Caco-2 (cell line): ENCODE measurements at regions not wholly inside any gene's neighbourhood (a gene's known extent, or its start where the extent isn't known, plus 50 kb on each side); places are given as distances from the start of the nearest gene placed in this dataset.

ENCODE experiments used
- BruUV-seq: library from RNA; stranded (reverse); fragments of 400-500 nt; replicated peaks from 2 replicates; lab custom pipeline; 2021; lab: Mats Ljungman, UMichigan
- CTCF ChIA-PET: fragments of 300-600 bp; sonication (Branson Sonifier 250); formaldehyde crosslinking; loops from one replicate; lab custom pipeline; 2022; ENCODE audit warnings: antibody characterized with exemption; lab: Charles Lee
- POLR2A ChIA-PET: fragments of 300-600 bp; sonication (Branson Sonifier 250); formaldehyde crosslinking; loops from one replicate; lab custom pipeline; 2022; ENCODE audit warnings: antibody characterized with exemption; lab: Charles Lee
- DNase-seq, 2 experiments: peaks; one replicate each; pipeline versions ENCODE4 v3.0.0 to v3.0.0-alpha.2; 2020 to 2022
- H3K27me3 ChIP-seq: replicated peaks from 2 replicates; pipeline ENCODE4 v1.6.0; 2011; ENCODE audit warnings: low read length; ENCODE audit not compliant: control insufficient read depth, insufficient read depth
- H3K36me3 ChIP-seq: 2 replicates; pipeline ENCODE4 v1.5.1; 2011; ENCODE audit warnings: low read length; ENCODE audit not compliant: control insufficient read depth, insufficient read depth
- H3K4me1 ChIP-seq: fragments of 250-450 bp; sonication (Bioruptor Pico); 2 replicates; pipeline ENCODE4 v1.5.1; 2020; ENCODE audit warnings: mild to moderate bottlenecking
- H3K4me3 ChIP-seq: 2 replicates; pipeline ENCODE4 v1.5.1; 2011; ENCODE audit warnings: low read depth, mild to moderate bottlenecking, control low read depth, low read length
- H3K9me3 ChIP-seq: fragments of 250-450 bp; sonication (Bioruptor Pico); 2 replicates; pipeline ENCODE4 v1.5.1; 2020; ENCODE audit warnings: mild to moderate bottlenecking, moderate library complexity
- H3K27ac Mint-ChIP-seq: one replicate; pipeline ENCODE4 v1.8.0; 2022; ENCODE audit warnings: mixed read lengths; ENCODE audit not compliant: unreplicated experiment
- H3K27me3 Mint-ChIP-seq: one replicate; pipeline ENCODE4 v1.8.0; 2022; ENCODE audit warnings: mixed read lengths; ENCODE audit not compliant: insufficient read depth, unreplicated experiment
- H3K36me3 Mint-ChIP-seq: one replicate; pipeline ENCODE4 v1.8.0; 2022; ENCODE audit warnings: mild to moderate bottlenecking, mixed read lengths; ENCODE audit not compliant: insufficient read depth, unreplicated experiment
- H3K4me1 Mint-ChIP-seq: one replicate; pipeline ENCODE4 v1.8.0; 2022; ENCODE audit warnings: low read depth, mixed read lengths; ENCODE audit not compliant: unreplicated experiment
- H3K4me3 Mint-ChIP-seq: one replicate; pipeline ENCODE4 v1.8.0; 2022; ENCODE audit warnings: mild to moderate bottlenecking, moderate library complexity, mixed read lengths; ENCODE audit not compliant: unreplicated experiment
- H3K9me3 Mint-ChIP-seq: one replicate; pipeline ENCODE4 v1.8.0; 2022; ENCODE audit warnings: mixed read lengths; ENCODE audit not compliant: unreplicated experiment
- intact Hi-C: fragments of 100-400 bp; cut with micrococcal nuclease; formaldehyde crosslinking; loops from one replicate; pipeline ENCODE4 v1.10.0; 2022; ENCODE audit not compliant: unreplicated experiment
- TF ChIP-seq, protein P1 (sequence below), 2 experiments: fragments of 200-600 bp in 1 of 2; IDR thresholded peaks; 1 replicate in 1 of 2; 2 replicates in 1 of 2; pipeline versions ENCODE4 v1.5.1 to v1.8.0; 2011 to 2022; ENCODE audit warnings: antibody characterized with exemption in 1 of 2, control low read depth in 1 of 2, inconsistent platforms in 1 of 2, low read depth in 1 of 2, low read length in 1 of 2, mild to moderate bottlenecking in 1 of 2, moderate library complexity in 1 of 2; ENCODE audit not compliant: insufficient read depth in 1 of 2, severe bottlenecking in 1 of 2, unreplicated experiment in 1 of 2

DNA sequence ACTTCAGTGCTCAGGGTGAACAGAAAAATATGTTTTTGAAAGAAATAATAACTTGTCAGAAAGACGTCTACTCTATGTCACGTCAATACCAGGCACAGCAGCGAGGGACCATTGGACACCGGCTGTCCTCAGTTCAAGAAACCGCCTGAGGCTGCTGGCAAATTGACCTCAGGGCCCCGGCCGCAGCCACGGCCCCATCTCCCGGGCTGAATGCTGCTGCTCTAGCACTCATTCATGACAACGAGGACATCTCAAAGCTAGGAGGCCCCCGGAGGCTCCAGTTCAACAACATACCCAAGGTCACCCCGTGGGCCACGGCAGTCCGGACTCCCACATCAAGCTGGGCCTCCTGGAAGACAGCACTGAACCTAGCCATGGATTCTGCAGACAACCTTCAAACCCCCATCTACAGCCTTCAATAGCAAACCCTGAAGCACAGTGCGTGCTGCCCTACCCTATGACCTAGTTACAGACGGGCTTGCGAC is 204.0 kb upstream of the NSMCE3 start:
- no peaks in the 10 kb centered on the region for H3K36me3 ChIP-seq
- H3K4me1 ChIP-seq: no peaks in the 10 kb centered on the region
- no TSS peak for BruUV-seq
- Mint-ChIP-seq H3K4me3 (no peak overlapping the region), H3K4me1 (no peaks in the 10 kb centered on the region), H3K27me3 (no peaks in the 10 kb centered on the region), H3K36me3 (no peaks in the 10 kb centered on the region), H3K27ac (no peak overlapping the region), H3K9me3 (no peaks in the 10 kb centered on the region)
- ChIA-PET POLR2A (no interaction called here), CTCF (no interaction called here)
- DNase-seq: no peak
- no peak overlapping the region for H3K4me3 ChIP-seq
- no peaks in the 10 kb centered on the region for H3K27me3 ChIP-seq
- intact Hi-C loops: no loop called here
- TF ChIP-seq, protein P1, sequence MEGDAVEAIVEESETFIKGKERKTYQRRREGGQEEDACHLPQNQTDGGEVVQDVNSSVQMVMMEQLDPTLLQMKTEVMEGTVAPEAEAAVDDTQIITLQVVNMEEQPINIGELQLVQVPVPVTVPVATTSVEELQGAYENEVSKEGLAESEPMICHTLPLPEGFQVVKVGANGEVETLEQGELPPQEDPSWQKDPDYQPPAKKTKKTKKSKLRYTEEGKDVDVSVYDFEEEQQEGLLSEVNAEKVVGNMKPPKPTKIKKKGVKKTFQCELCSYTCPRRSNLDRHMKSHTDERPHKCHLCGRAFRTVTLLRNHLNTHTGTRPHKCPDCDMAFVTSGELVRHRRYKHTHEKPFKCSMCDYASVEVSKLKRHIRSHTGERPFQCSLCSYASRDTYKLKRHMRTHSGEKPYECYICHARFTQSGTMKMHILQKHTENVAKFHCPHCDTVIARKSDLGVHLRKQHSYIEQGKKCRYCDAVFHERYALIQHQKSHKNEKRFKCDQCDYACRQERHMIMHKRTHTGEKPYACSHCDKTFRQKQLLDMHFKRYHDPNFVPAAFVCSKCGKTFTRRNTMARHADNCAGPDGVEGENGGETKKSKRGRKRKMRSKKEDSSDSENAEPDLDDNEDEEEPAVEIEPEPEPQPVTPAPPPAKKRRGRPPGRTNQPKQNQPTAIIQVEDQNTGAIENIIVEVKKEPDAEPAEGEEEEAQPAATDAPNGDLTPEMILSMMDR (IDR thresholded peaks at IDR 0.05; ENCODE audit: insufficient read depth in 1 of 2, low read depth in 1 of 2, low read length in 1 of 2, severe bottlenecking in 1 of 2, unreplicated experiment in 1 of 2): no peak
- H3K9me3 ChIP-seq: no peaks in the 10 kb centered on the region

DNA sequence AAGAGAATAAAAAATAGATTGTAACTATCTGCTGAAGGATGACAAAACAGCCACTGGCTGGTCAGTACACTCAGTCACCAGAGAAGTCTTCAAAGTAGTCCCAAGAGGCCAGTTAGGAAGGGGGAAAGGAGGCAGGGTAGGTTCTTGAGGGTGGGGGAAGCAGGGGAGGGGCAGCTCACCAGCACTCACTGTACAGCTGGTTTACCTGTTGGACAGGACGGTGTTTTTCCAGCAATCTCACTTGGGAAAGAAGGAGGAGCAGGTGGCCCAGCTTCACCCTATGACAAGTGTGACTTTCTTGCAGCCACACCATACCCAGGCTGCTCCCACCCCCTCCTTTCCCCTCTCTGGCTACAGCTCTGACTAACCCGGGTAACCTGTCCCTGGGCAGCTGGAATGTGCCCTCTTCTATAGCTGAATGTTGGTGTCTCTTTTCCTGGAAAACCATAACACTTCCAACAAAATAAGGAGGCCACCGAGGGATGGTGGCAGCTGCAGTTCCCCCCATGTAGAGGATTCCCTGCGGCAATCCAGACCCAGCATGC is 203.4 kb upstream of the NSMCE3 start:
- CTCF ChIA-PET: no interaction called here
- intact Hi-C loops: no loop called here
- Histone ChIP-seq H3K9me3 (no peaks in the 10 kb centered on the region), H3K27me3 (no peaks in the 10 kb centered on the region), H3K4me3 (no peak overlapping the region), H3K4me1 (no peaks in the 10 kb centered on the region), H3K36me3 (no peaks in the 10 kb centered on the region)
- no TSS peak for BruUV-seq
- Mint-ChIP-seq H3K36me3 (no peaks in the 10 kb centered on the region), H3K9me3 (no peaks in the 10 kb centered on the region), H3K4me1 (no peaks in the 10 kb centered on the region), H3K4me3 (no peak overlapping the region), H3K27ac (no peak overlapping the region), H3K27me3 (no peaks in the 10 kb centered on the region)
- POLR2A ChIA-PET: no interaction called here
- TF ChIP-seq, protein P1 (IDR thresholded peaks at IDR 0.05; ENCODE audit: insufficient read depth in 1 of 2, low read depth in 1 of 2, low read length in 1 of 2, severe bottlenecking in 1 of 2, unreplicated experiment in 1 of 2): no peak
- no peak for DNase-seq

DNA sequence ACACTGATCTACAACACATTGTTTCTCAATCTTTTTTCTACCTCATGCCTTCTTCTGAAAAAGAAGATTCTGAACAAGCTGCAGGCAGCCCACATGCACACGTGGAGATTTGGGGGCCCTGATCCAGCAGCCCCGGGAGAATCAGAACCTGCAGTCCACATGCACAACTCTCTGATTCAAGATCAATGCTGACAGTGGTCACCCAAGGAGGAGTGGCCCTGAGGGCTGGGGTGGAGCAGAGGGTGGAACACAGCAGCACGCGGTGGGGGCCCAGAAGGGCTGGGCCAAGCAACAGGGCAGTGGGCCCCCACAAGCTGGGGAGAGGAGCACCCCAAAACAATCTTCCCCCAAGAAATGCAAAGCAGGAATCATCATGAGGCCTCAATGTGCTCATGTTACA is 202.1 kb upstream of the NSMCE3 start:
- Histone ChIP-seq H3K4me3 (no peak overlapping the region), H3K27me3 (no peaks in the 10 kb centered on the region), H3K36me3 (no peaks in the 10 kb centered on the region), H3K9me3 (no peaks in the 10 kb centered on the region), H3K4me1 (no peaks in the 10 kb centered on the region)
- ChIA-PET POLR2A (no interaction called here), CTCF (no interaction called here)
- Mint-ChIP-seq H3K27ac (no peak overlapping the region), H3K36me3 (no peaks in the 10 kb centered on the region), H3K9me3 (no peaks in the 10 kb centered on the region), H3K4me3 (no peak overlapping the region), H3K4me1 (no peaks in the 10 kb centered on the region), H3K27me3 (no peaks in the 10 kb centered on the region)
- intact Hi-C loops: no loop called here
- BruUV-seq: no TSS peak
- no peak for DNase-seq
- TF ChIP-seq, protein P1 (IDR thresholded peaks at IDR 0.05; ENCODE audit: insufficient read depth in 1 of 2, low read depth in 1 of 2, low read length in 1 of 2, severe bottlenecking in 1 of 2, unreplicated experiment in 1 of 2): no peak
